Hepatocyte (in vitro differentiated cells): ENCODE measurements at regions not wholly inside any gene's neighbourhood (a gene's known extent, or its start where the extent isn't known, plus 50 kb on each side); places are given as distances from the start of the nearest gene placed in this dataset.

Experiments used
- CTCF ChIP-seq: fragments of 200-600 bp; sonication (generic); IDR thresholded peaks from 2 replicates; pipeline ENCODE4 v1.5.1; 2016; ENCODE audit warnings: antibody characterized with exemption, mild to moderate bottlenecking; ENCODE audit not compliant: poor library complexity
- EZH2 ChIP-seq: fragments of 200-600 bp; sonication (generic); IDR thresholded peaks from 2 replicates; pipeline ENCODE4 v1.6.1; 2016; ENCODE audit warnings: antibody characterized with exemption, mild to moderate bottlenecking, borderline replicate concordance
- EZH2phosphoT487 ChIP-seq: fragments of 200-600 bp; sonication (generic); IDR thresholded peaks from one replicate; pipeline ENCODE4 v1.6.1; 2018; ENCODE audit warnings: antibody characterized with exemption, mild to moderate bottlenecking, low read depth, moderate library complexity; ENCODE audit not compliant: unreplicated experiment, severe bottlenecking

- TF ChIP-seq CTCF (no peak), EZH2 (no peak), EZH2phosphoT487 (no peak)
Observed at GRCh38 chr2:147492471-147492870, 352.4 kb upstream of the ACVR2A start.
